RPMI8226 (cell line): ENCODE measurements at regions not wholly inside any gene's neighbourhood (a gene's known extent, or its start where the extent isn't known, plus 50 kb on each side); places are given as distances from the start of the nearest gene placed in this dataset.

Source experiments
- DNase-seq: peaks from one replicate; pipeline ENCODE4 v3.0.0-alpha.2; 2015

DNA sequence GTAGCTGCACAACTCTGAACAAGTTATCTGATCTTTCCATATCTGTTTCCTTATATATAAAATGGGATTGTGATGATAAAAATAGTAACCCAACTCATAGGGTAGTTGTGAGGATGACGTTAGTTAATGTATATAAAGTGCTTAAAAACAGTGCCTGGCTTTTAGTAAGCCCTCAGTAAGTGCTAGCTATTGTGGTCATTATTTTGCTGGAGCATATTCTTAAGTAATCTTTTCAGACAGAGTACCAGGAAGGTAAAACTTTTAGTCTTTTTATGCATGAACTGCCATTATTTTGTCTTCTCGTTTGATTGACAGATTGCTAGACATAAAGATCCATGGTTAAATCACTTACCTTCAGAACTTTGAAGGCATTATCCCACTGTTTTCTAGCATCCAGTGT lies 62.5 kb upstream of the SIM2 start:
- no peak for DNase-seq

DNA sequence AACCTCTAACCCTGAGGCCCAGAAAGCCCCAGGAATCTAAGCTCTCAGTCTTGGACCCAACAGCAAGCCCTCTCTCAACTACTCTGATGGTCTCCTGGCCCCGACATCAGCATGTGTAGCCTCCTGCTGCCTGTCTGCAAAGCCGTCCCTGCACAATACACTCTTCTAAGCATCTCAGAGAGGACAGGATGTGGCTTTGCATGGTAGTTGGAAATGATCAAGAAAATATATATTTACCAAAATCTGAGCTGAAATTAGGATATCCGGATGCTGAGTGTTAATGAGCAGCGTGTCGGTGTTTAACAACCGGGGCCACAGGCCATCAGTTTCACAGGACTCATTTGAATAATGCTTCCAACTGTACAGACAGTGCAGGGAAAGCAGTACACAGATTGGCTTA lies 59.1 kb upstream of the SIM2 start:
- no peak for DNase-seq

DNA sequence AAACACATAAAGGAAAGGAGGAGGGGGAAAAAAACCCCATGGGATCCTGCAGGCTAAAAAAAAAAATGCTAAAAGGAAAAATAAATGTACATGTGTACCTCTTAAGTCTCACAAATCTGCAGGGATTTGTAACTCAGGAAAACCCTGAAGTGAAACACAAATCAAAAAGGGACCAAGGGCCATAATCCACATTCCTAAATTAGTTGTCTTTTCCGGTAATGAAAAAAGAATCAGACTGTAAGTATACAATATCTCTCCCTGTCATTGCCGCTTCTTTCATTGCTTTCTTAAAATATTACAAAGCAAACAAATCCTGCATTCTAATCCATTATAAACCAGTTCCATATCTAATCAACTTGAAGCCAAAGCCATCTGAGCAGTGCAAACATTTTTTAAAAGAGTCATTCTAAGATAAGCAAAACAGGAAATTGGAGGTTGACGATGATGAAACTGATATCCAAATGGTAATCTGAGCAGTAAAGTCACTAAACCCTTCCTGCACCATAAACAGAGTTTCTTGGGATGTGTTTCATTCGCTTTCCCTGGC lies 58.7 kb upstream of the SIM2 start:
- DNase-seq = no peak

DNA sequence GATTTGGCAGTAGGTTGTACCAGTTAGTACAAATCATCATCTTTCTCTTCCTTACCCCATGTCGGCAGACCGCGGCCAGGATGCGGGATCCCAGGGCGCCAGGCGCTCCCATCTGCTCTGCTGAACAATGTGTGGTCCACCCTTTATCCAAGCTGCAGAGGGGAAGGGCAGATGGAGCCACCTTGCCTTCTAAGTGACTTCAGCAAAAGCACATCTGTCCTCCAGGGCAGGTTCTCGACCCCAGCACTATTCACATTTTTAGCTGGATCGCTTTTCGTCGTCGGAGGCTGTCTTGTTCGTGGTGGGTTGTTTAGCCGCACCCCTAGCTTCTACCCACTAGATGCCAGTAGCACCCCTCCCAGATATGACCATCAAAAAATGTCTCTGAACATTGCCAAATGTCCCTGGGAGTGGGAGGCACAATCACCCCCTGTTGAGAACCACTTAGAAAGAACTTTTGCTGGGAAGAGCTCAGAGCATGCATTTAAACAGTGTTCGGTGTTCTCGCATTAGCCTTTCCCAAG lies 58.1 kb upstream of the SIM2 start:
- no peak for DNase-seq

DNA sequence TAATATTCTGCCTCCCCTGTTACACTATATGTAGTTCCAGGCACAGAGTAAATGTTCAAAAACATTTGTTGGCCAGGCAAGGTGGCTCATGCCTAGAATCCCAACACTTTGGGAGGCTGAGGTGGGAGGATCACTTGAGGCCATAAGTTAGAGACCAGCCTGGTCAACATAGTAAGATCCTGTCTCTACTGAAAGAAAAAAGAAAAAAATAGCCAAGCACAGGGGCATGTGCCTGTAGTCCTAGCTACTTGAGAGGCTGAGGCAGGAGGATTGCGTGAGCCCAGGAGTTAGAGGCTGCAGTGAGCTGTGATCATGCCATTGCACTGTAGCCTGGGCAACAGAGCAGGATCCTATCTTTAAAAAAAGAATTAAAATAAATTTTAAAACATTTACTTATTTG lies 57.6 kb upstream of the SIM2 start:
- DNase-seq = no peak

DNA sequence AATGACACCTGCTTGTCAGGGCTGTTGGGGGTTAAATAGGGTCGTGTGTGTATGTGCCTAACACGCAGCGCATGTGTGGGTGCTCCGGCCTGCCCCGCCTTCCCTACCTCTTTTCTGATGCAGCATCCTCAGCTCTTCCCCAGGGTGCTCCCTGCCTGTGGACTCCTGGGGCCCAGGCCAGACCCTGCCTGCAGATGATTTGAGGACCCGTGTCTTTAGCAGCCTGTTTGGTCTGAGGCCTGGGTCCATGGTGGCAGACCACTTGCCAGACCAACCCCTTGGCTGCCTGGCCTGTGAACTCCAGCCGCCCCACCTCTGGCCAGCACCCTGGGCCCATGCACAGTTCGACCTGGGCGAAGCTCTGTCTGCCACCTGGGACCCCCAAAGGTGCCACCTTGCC lies 57.0 kb upstream of the SIM2 start:
- DNase-seq = no peak

DNA sequence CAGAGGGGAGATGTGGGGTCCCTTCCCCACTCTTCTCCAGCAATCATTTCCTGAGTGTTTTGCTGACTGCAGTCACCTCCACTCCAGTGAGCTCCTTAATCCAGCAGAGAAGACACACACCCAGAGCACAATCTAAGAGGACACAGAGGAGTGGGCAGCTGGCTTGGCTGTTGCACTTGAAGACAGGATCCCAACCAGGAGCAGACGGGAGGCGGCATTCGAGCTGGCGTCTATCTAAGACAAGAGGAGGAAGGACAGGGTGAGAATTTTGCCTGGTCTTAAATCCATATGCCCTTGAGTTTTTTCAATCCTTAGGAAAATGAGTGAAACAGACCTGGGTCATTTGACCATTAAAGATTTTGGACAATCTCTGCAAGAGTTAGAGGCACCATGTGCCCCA lies 56.1 kb upstream of the SIM2 start:
- no peak for DNase-seq

DNA sequence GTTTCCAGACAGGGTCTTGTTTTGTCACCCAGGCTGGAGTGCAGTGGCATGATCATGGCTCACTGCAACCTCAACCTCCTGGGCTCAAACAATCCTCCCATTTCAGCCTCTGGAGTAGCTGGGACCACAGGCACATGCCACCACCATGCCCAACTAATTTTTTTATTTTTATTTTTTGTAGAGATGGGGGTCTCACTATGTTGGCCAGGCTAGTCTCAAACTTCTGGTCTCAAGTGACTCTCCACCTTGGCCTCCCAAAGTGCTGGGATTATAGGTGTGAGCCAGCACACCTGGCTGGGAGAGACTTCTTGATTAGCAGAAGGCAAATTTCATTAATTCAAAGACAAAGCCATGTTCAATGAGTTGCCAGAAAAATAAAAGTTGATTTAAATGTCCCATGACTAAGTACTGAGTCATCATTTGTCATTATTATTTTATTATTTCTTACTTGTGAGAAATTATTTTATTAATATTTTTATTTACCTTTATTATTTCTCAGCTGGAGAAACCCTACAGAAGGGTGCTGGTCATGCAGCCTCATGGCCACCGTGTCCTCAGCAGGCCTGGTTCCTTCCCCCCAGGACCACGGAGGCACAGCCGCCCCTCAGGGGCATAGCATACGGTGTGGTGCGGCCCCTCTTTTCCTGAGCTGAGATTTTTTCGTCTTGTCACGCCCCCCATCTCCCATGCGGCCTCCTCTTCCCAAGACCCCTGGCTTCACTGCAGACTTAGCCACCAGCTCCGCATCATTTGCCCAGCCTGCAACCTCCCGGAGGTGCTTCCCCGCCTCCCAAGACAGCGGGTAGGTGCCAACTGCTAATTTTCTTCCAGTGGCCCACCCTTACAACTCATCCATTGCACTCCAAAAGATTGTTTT lies 55.3 kb upstream of the SIM2 start:
- no peak for DNase-seq

DNA sequence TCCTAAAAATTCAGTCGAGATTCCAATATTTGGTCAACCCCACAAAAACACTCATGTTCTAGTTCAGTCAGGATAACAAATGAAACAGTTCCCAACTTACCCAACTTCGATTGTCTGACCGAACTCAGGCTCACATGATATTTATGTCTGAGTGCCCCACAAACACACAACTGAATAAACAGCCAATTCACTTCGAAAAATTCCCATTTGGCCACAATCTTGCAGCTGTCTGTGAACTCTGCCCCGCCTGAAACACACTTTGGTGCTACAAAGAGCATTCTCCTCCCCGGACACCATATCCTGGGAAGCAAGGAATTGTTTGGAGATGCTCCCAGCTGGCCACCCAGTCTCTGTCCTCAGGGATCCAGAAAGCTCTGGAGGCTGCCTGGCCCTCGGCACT lies 52.9 kb upstream of the SIM2 start:
- no peak for DNase-seq

DNA sequence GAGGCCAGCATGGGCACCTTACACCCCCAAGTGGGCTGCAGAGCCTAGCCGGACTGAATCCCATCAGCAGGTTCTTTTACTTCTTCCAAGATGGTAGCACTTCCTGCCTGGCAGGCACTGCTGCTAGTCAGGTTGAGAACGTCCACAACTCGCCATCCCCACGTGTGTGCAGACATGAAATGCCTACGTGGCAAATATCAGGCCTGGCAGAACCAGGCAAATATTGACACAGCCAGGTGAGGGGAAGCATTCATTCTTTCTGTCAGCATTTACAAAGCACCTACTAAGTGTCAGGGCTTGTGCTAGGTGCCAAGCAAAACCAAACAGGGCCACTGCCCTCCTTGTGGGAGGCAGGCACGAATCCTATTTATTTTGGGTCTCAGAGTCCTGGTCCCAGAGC lies 52.3 kb upstream of the SIM2 start:
- DNase-seq = no peak

DNA sequence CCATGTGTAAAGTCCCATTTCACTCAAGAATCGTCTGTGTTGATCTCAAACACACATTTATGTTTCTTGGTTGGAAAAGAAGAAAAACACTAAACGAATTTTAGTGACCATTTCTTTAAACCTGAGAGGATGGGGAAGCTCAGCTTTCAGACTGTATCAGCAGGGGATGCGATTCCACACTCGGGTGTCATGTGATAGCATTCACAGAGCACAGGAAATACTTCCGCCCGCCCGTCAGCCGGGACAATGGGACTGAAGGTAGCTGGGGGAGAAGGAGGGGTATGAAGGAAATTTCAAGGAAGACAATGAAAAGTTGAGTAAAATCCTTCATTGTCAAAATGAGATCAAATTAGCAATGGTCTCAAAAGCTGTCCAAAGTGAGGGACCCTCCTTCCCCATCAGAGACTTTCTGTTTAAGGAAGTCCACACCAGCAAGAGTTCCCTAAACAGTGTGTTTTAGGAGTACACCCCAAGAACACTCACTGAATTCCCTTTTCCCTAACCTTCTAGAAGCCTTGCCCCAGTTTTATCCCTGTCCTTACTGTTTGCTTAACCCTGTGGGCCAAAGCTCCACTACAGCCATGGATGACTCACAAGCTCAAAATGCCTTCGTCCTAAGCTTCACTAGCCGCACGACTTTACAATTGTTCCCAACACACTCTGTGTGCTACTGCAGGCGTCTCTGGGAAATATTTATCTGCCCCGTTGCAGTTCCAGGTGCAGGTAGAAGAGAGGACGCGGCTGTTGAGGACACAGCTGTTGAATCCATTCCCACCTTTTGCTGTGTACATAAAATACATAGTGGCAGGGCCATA lies 51.4 kb upstream of the SIM2 start:
- no peak for DNase-seq
